ENCODE measurements at regions not wholly inside any gene's neighbourhood (a gene's known extent, or its start where the extent isn't known, plus 50 kb on each side); places are given as distances from the start of the nearest gene placed in this dataset.

GRCh38 chr10:106179430-106179829 lies 985.1 kb downstream of the SORCS1 start:
- Histone ChIP-seq H3K4me2 (ENCODE audit: low read length) (no peak overlapping the region), H3K4me3 (ENCODE audit: low read depth, low read length, poor library complexity, severe bottlenecking) (no peak overlapping the region), H3K9me3 (ENCODE audit: low read length) (no peaks in the 10 kb centered on the region), H2AFZ (ENCODE audit: low read length) (no peak overlapping the region), H3K27ac (ENCODE audit: low read depth, low read length, poor library complexity, severe bottlenecking) (no peak overlapping the region), H3K9me2 (ENCODE audit: insufficient read depth, low read length) (no peaks in the 10 kb centered on the region), H3K79me2 (ENCODE audit: insufficient read depth, low read depth, low read length) (no peaks in the 10 kb centered on the region), H3K4me1 (ENCODE audit: insufficient read depth, low read length, poor library complexity, severe bottlenecking) (no peaks in the 10 kb centered on the region), H4K20me1 (ENCODE audit: insufficient read depth, low read length) (no peaks in the 10 kb centered on the region), H3K36me3 (ENCODE audit: insufficient read depth, low read length) (no peaks in the 10 kb centered on the region)
- intact Hi-C loops (cut with micrococcal nuclease; ENCODE audit: unreplicated experiment), result loop anchor here (5.0 kb wide), 1 partner anchor 382 kb away; no protein-coding TSS in a partner anchor
- DNase-seq (ENCODE audit: low spot score), result no peak
- no TSS peak for BruUV-seq (replicated peaks)
- no peak for TF ChIP-seq EZH2phosphoT487 (IDR thresholded peaks at IDR 0.05; ENCODE audit: borderline replicate concordance, low read depth, low read length)
- TF ChIP-seq CTCF (conservative IDR thresholded peaks at IDR 0.05; ENCODE audit: low read length), result no peak
- ChIA-PET POLR2A (no interaction called here), CTCF (ENCODE audit: unreplicated experiment) (no interaction called here)

- DNase-seq (ENCODE audit: low spot score), result peak; percentile 14
- intact Hi-C loops (cut with micrococcal nuclease; ENCODE audit: unreplicated experiment), result loop anchor here (1.0 to 5.0 kb wide), 2 partner anchors 226 to 379 kb away; no protein-coding TSS in a partner anchor
- TF ChIP-seq CTCF (conservative IDR thresholded peaks at IDR 0.05; ENCODE audit: low read length) (peak; percentile 82), EZH2phosphoT487 (IDR thresholded peaks at IDR 0.05; ENCODE audit: borderline replicate concordance, low read depth, low read length) (no peak)
- no peaks in the 10 kb centered on the region for H3K9me2 ChIP-seq (ENCODE audit: insufficient read depth, low read length)
- no peak overlapping the region for H3K4me2 ChIP-seq (ENCODE audit: low read length)
- H3K27ac ChIP-seq (ENCODE audit: low read depth, low read length, poor library complexity, severe bottlenecking), result no peak overlapping the region
- ChIA-PET CTCF (ENCODE audit: unreplicated experiment) (no interaction called here), POLR2A (no interaction called here)
- no peaks in the 10 kb centered on the region for H3K79me2 ChIP-seq (ENCODE audit: insufficient read depth, low read depth, low read length)
- H2AFZ ChIP-seq (ENCODE audit: low read length), result no peak overlapping the region
- BruUV-seq (replicated peaks), result no TSS peak
- no peak overlapping the region for H3K4me3 ChIP-seq (ENCODE audit: low read depth, low read length, poor library complexity, severe bottlenecking)
- no peaks in the 10 kb centered on the region for H3K9me3 ChIP-seq (ENCODE audit: low read length)
- no peaks in the 10 kb centered on the region for H3K4me1 ChIP-seq (ENCODE audit: insufficient read depth, low read length, poor library complexity, severe bottlenecking)
- no peaks in the 10 kb centered on the region for H4K20me1 ChIP-seq (ENCODE audit: insufficient read depth, low read length)
- H3K36me3 ChIP-seq (ENCODE audit: insufficient read depth, low read length), result no peaks in the 10 kb centered on the region
Observed at GRCh38 chr10:106175760-106176377, 988.6 kb downstream of the SORCS1 start.

- DNase-seq (ENCODE audit: low spot score), result no peak
- intact Hi-C loops (cut with micrococcal nuclease; ENCODE audit: unreplicated experiment), result no loop called here
- POLR2A ChIA-PET, result no interaction called here
Observed at GRCh38 chr10:106173838-106174237, 990.7 kb downstream of the SORCS1 start.

More at GRCh38 chr10:106173838-106174237, 990.7 kb downstream of the SORCS1 start:
- CTCF ChIA-PET (ENCODE audit: unreplicated experiment), result no interaction called here
- TF ChIP-seq EZH2phosphoT487 (IDR thresholded peaks at IDR 0.05; ENCODE audit: borderline replicate concordance, low read depth, low read length) (no peak), CTCF (conservative IDR thresholded peaks at IDR 0.05; ENCODE audit: low read length) (no peak)
- no TSS peak for BruUV-seq (replicated peaks)
- Histone ChIP-seq H3K27ac (ENCODE audit: low read depth, low read length, poor library complexity, severe bottlenecking) (no peak overlapping the region), H3K36me3 (ENCODE audit: insufficient read depth, low read length) (no peaks in the 10 kb centered on the region), H3K79me2 (ENCODE audit: insufficient read depth, low read depth, low read length) (no peaks in the 10 kb centered on the region), H3K9me2 (ENCODE audit: insufficient read depth, low read length) (no peaks in the 10 kb centered on the region), H4K20me1 (ENCODE audit: insufficient read depth, low read length) (no peaks in the 10 kb centered on the region), H3K9me3 (ENCODE audit: low read length) (no peaks in the 10 kb centered on the region), H3K4me3 (ENCODE audit: low read depth, low read length, poor library complexity, severe bottlenecking) (no peak overlapping the region), H3K4me2 (ENCODE audit: low read length) (no peak overlapping the region), H2AFZ (ENCODE audit: low read length) (no peak overlapping the region), H3K4me1 (ENCODE audit: insufficient read depth, low read length, poor library complexity, severe bottlenecking) (no peaks in the 10 kb centered on the region)
